Glutamatergic neuron (in vitro differentiated cells): ENCODE measurements at regions not wholly inside any gene's neighbourhood (a gene's known extent, or its start where the extent isn't known, plus 50 kb on each side); places are given as distances from the start of the nearest gene placed in this dataset.

ENCODE experiments used
- DNase-seq: peaks from one replicate; pipeline ENCODE4 v3.0.0; 2022
- H3K27ac Mint-ChIP-seq: one replicate; pipeline ENCODE4 v1.8.0; 2020; ENCODE audit warnings: mild to moderate bottlenecking, mixed read lengths, inconsistent platforms; ENCODE audit not compliant: unreplicated experiment
- H3K27me3 Mint-ChIP-seq: one replicate; pipeline ENCODE4 v1.8.0; 2020; ENCODE audit warnings: mild to moderate bottlenecking, moderate library complexity, mixed read lengths, inconsistent platforms; ENCODE audit not compliant: unreplicated experiment
- H3K36me3 Mint-ChIP-seq: one replicate; pipeline ENCODE4 v1.8.0; 2020; ENCODE audit warnings: mild to moderate bottlenecking, mixed read lengths, inconsistent platforms; ENCODE audit not compliant: unreplicated experiment
- H3K4me1 Mint-ChIP-seq: one replicate; pipeline ENCODE4 v1.8.0; 2020; ENCODE audit warnings: mild to moderate bottlenecking, low read depth, mixed read lengths, inconsistent platforms; ENCODE audit not compliant: unreplicated experiment
- H3K4me3 Mint-ChIP-seq: one replicate; pipeline ENCODE4 v1.8.0; 2020; ENCODE audit warnings: mild to moderate bottlenecking, mixed read lengths, inconsistent platforms; ENCODE audit not compliant: unreplicated experiment
- H3K9me3 Mint-ChIP-seq: one replicate; pipeline ENCODE4 v1.8.0; 2020; ENCODE audit warnings: mild to moderate bottlenecking, moderate library complexity, mixed read lengths, inconsistent platforms; ENCODE audit not compliant: unreplicated experiment
- CTCF ChIP-seq: fragments of 200-600 bp; sonication (generic); IDR thresholded peaks from one replicate; pipeline ENCODE4 v1.5.0; 2021; ENCODE audit not compliant: partially characterized antibody, unreplicated experiment

DNA sequence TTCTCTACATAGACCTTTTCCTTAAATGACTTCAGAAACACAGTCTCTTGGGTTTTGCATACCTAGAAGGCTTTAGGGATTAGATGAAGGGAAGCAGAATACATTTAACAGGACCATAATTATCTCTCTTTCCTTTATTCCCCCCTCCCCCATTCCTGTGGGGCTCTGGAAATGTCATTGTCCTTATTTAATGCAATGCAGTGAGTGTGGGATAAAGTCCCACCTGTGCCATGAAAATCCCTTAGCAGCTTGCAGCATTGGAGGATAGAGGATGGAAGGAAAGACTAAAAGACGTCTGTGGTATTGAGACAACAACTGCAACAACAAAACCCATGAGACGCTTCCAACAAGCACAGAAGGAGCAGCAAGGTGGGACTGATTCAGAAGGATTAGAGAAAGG, 117.8 kb upstream of the DCC start:
- Mint-ChIP-seq H3K36me3 (no peaks in the 10 kb centered on the region), H3K9me3 (no peaks in the 10 kb centered on the region), H3K4me1 (peaks cover 11% of the 10 kb centered on the region), H3K27me3 (peaks cover 2% of the 10 kb centered on the region), H3K4me3 (no peak overlapping the region), H3K27ac (no peak overlapping the region)
- no peak for DNase-seq
- no peak for TF ChIP-seq CTCF

- no peak for DNase-seq
- no peak overlapping the region for H3K27ac Mint-ChIP-seq
- H3K4me1 Mint-ChIP-seq = peaks cover 10% of the 10 kb centered on the region
- H3K9me3 Mint-ChIP-seq = peaks cover 2% of the 10 kb centered on the region
- no peaks in the 10 kb centered on the region for H3K36me3 Mint-ChIP-seq
- H3K4me3 Mint-ChIP-seq = no peak overlapping the region
- no peaks in the 10 kb centered on the region for H3K27me3 Mint-ChIP-seq
- no peak for TF ChIP-seq CTCF
Observed at GRCh38 chr18:52227536-52227935, 112.5 kb upstream of the DCC start.

DNA sequence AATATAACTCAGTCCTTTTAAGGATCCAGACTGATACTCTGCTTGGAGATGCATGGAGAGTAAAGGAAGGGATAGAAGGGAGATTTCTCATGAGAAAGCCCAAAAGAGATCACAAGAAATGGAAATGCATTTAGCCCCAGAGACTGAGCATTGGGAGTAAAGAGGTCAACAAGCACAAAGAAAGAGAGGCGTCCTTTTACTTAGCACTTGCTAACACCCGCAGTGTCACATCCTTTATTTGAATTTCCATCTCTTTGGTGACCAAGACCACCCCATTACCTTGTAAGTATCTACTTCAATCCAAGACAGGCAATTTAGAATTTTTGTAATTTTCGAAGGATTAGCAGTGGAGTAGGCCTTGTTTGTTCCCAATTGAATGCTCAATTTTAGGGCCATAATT, 111.8 kb upstream of the DCC start:
- H3K4me3 Mint-ChIP-seq = no peak overlapping the region
- no peak overlapping the region for H3K27ac Mint-ChIP-seq
- DNase-seq = no peak

GRCh38 chr18:52236131-52236530, 103.9 kb upstream of the DCC start:
- no peaks in the 10 kb centered on the region for H3K27me3 Mint-ChIP-seq
- no peaks in the 10 kb centered on the region for H3K36me3 Mint-ChIP-seq
- no peak for TF ChIP-seq CTCF
- H3K27ac Mint-ChIP-seq = no peak overlapping the region
- no peak for DNase-seq
- H3K4me1 Mint-ChIP-seq = no peaks in the 10 kb centered on the region
- no peaks in the 10 kb centered on the region for H3K9me3 Mint-ChIP-seq
- H3K4me3 Mint-ChIP-seq = no peak overlapping the region

More for the DNA sequence above, 111.8 kb upstream of the DCC start:
- H3K36me3 Mint-ChIP-seq = no peaks in the 10 kb centered on the region
- peaks cover 8% of the 10 kb centered on the region for H3K4me1 Mint-ChIP-seq
- H3K27me3 Mint-ChIP-seq = no peaks in the 10 kb centered on the region
- peaks cover 2% of the 10 kb centered on the region for H3K9me3 Mint-ChIP-seq
- no peak for TF ChIP-seq CTCF

DNA sequence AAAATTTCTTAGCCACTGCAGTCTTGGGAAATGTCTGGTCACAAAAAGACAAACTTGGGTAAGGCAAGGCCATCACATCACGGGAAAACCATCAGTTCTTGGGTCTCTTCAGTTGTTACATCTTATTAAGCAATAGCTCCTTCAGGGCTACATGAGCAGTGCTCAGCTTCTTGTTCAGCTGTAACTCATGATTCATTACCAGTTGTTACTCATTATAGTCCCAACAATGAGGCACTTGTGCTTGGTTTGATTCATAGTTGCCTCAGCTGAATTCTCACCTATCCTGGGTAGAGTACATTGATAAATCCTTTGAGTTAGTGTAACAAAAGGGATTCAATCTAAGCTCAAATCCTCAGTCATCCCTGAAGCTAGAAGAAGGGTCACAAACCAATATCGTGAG, 102.4 kb upstream of the DCC start:
- H3K4me3 Mint-ChIP-seq = no peak overlapping the region
- H3K4me1 Mint-ChIP-seq = no peaks in the 10 kb centered on the region
- no peaks in the 10 kb centered on the region for H3K9me3 Mint-ChIP-seq
- no peak overlapping the region for H3K27ac Mint-ChIP-seq
- H3K27me3 Mint-ChIP-seq = no peaks in the 10 kb centered on the region
- DNase-seq = no peak
- no peaks in the 10 kb centered on the region for H3K36me3 Mint-ChIP-seq
- no peak for TF ChIP-seq CTCF
